ENCODE measurements at regions not wholly inside any gene's neighbourhood (a gene's known extent, or its start where the extent isn't known, plus 50 kb on each side); places are given as distances from the start of the nearest gene placed in this dataset.

GRCh38 chr19:30690525-30690924, 318.3 kb downstream of the ZNF536 start:
- Histone ChIP-seq H3K4me3 (no peak overlapping the region), H3K27ac (no peak overlapping the region), H3K4me1 (peaks cover 0 to 4% of the 10 kb centered on the region in 2 donors), H3K9me3 (no peaks in the 10 kb centered on the region), H3K27me3 (no peaks in the 10 kb centered on the region), H3K36me3 (no peaks in the 10 kb centered on the region)
- no peak for TF ChIP-seq CTCF (IDR thresholded peaks at IDR 0.05)
- DNase-seq (ENCODE audit: low spot score), result no peak

- H3K4me1 ChIP-seq, result peaks cover 0 to 4% of the 10 kb centered on the region in 2 donors
- no peak overlapping the region for H3K4me3 ChIP-seq
- no peaks in the 10 kb centered on the region for H3K27me3 ChIP-seq
- H3K9me3 ChIP-seq, result no peaks in the 10 kb centered on the region
- TF ChIP-seq CTCF (IDR thresholded peaks at IDR 0.05), result no peak
- H3K36me3 ChIP-seq, result no peaks in the 10 kb centered on the region
- H3K27ac ChIP-seq, result no peak overlapping the region
- DNase-seq (ENCODE audit: low spot score), result no peak
Measured at GRCh38 chr19:30689474-30689873, 317.3 kb downstream of the ZNF536 start.

- H3K9me3 ChIP-seq, result no peaks in the 10 kb centered on the region
- no peak for TF ChIP-seq CTCF (IDR thresholded peaks at IDR 0.05)
Measured at GRCh38 chr19:30688696-30689095, 316.5 kb downstream of the ZNF536 start.

GRCh38 chr19:30686826-30687566, 314.8 kb downstream of the ZNF536 start:
- Histone ChIP-seq H3K27ac (no peak overlapping the region), H3K9me3 (no peaks in the 10 kb centered on the region), H3K27me3 (no peaks in the 10 kb centered on the region), H3K36me3 (no peaks in the 10 kb centered on the region), H3K4me3 (peak overlapping the region in 1 of 2 donors; percentile 12), H3K4me1 (peaks cover 0 to 4% of the 10 kb centered on the region in 2 donors)
- no peak for DNase-seq (ENCODE audit: low spot score)
- TF ChIP-seq CTCF (IDR thresholded peaks at IDR 0.05), result no peak

More at GRCh38 chr19:30688696-30689095, 316.5 kb downstream of the ZNF536 start:
- Histone ChIP-seq H3K4me3 (no peak overlapping the region), H3K27me3 (no peaks in the 10 kb centered on the region), H3K4me1 (peaks cover 0 to 4% of the 10 kb centered on the region in 2 donors), H3K36me3 (no peaks in the 10 kb centered on the region), H3K27ac (no peak overlapping the region)
- DNase-seq (ENCODE audit: low spot score), result no peak

GRCh38 chr19:30686176-30686820, 314.1 kb downstream of the ZNF536 start:
- H3K27me3 ChIP-seq, result no peaks in the 10 kb centered on the region
- H3K36me3 ChIP-seq, result no peaks in the 10 kb centered on the region
- no peaks in the 10 kb centered on the region for H3K9me3 ChIP-seq
- DNase-seq (ENCODE audit: low spot score), result no peak
- H3K27ac ChIP-seq, result no peak overlapping the region
- H3K4me3 ChIP-seq, result peak overlapping the region in 1 of 2 donors; percentile 12
- TF ChIP-seq CTCF (IDR thresholded peaks at IDR 0.05), result peak in 1 of 2 donors; percentile 42
- no peaks in the 10 kb centered on the region for H3K4me1 ChIP-seq

All from right atrium auricular region (tissue), 2 donors.